Gastroesophageal sphincter (tissue), 4 donors: ENCODE measurements at regions not wholly inside any gene's neighbourhood (a gene's known extent, or its start where the extent isn't known, plus 50 kb on each side); places are given as distances from the start of the nearest gene placed in this dataset.

Source experiments
- ATAC-seq: fragments of 150-250 bp; one replicate; pipeline ENCODE4 v1.9.1; 2016; ENCODE audit warnings: mild to moderate bottlenecking, moderate library complexity
- H3K27ac ChIP-seq, 4 donors: fragments of 200-600 bp; sonication (generic) in 3 of 4; 1 replicate in 3 of 4; 2 replicates in 1 of 4; pipeline ENCODE4 v1.5.1; 2016 to 2019
- H3K27me3 ChIP-seq: fragments of 200-600 bp; sonication (generic); one replicate; pipeline ENCODE4 v1.5.1; 2019
- H3K36me3 ChIP-seq, 2 donors: fragments of 200-600 bp; sonication (generic); one replicate each; pipeline ENCODE4 v1.5.1; 2019; ENCODE audit warnings: control low read depth in 1 of 2
- H3K4me1 ChIP-seq, 3 donors: fragments of 200-600 bp; sonication (generic); 1 replicate in 2 of 3; 2 replicates in 1 of 3; pipeline ENCODE4 v1.5.1; 2016 to 2019; ENCODE audit warnings: control low read depth in 2 of 3
- H3K4me3 ChIP-seq, 2 donors: fragments of 200-600 bp; sonication (generic); one replicate each; pipeline ENCODE4 v1.5.1; 2019; ENCODE audit warnings: mild to moderate bottlenecking in 1 of 2, moderate library complexity in 1 of 2
- H3K9me3 ChIP-seq, 3 donors: fragments of 200-600 bp; sonication (generic); one replicate each; pipeline ENCODE4 v1.5.1; 2017 to 2019; ENCODE audit warnings: control low read depth in 2 of 3
- CTCF ChIP-seq, 4 experiments: fragments of 200-600 bp in 2 of 4; fragments of 450-650 bp in 2 of 4; sonication (generic) in 1 of 4; IDR thresholded peaks; one replicate each; pipeline ENCODE4 v1.5.1; 2017 to 2019; ENCODE audit warnings: antibody characterized with exemption in 4 of 4, mild to moderate bottlenecking in 2 of 4, moderate library complexity in 2 of 4
- EP300 ChIP-seq: sonication (generic); formaldehyde crosslinking; IDR thresholded peaks from one replicate; pipeline ENCODE4 v1.6.1; 2017; ENCODE audit warnings: antibody characterized with exemption, mild to moderate bottlenecking
- POLR2A ChIP-seq, 2 donors: fragments of 450-650 bp; IDR thresholded peaks; one replicate each; pipeline ENCODE4 v1.6.1; 2017; ENCODE audit warnings: antibody characterized with exemption in 2 of 2, mild to moderate bottlenecking in 2 of 2, moderate library complexity in 1 of 2
- POLR2AphosphoS5 ChIP-seq: sonication (generic); formaldehyde crosslinking; IDR thresholded peaks from one replicate; pipeline ENCODE4 v1.6.1; 2017; ENCODE audit warnings: antibody characterized with exemption
- WGBS, 2 donors: methylation state at CpG; one replicate each; pipeline ENCODE4 v1.1.5; 2018; ENCODE audit warnings: low coverage in 1 of 2; 5-methylcytosine and 5-hydroxymethylcytosine counted together

GRCh38 chr10:129104266-129105045 is 362.6 kb upstream of the MGMT start:
- H3K27ac ChIP-seq, result no peak overlapping the region
- WGBS, 2 donors, result 82 to 96% methylated on average over 6 to 7 of the region's 9 CpGs

GRCh38 chr10:129105266-129105665 is 361.8 kb upstream of the MGMT start:
- Histone ChIP-seq H3K4me1 (no peaks in the 10 kb centered on the region), H3K27me3 (no peaks in the 10 kb centered on the region), H3K27ac (no peak overlapping the region), H3K4me3 (no peak overlapping the region), H3K9me3 (no peaks in the 10 kb centered on the region), H3K36me3 (no peaks in the 10 kb centered on the region)
- ATAC-seq, result no peak
- 29 to 45% methylated on average over 2 of the region's 2 CpGs for WGBS, 2 donors
- no peak for TF ChIP-seq POLR2AphosphoS5
- no peak for TF ChIP-seq EP300
- TF ChIP-seq POLR2A (IDR thresholded peaks at IDR 0.05), result no peak
- TF ChIP-seq CTCF (IDR thresholded peaks at IDR 0.05), result no peak

More at GRCh38 chr10:129104266-129105045, 362.6 kb upstream of the MGMT start:
- H3K36me3 ChIP-seq, result no peaks in the 10 kb centered on the region
- TF ChIP-seq CTCF (IDR thresholded peaks at IDR 0.05) (no peak), POLR2A (IDR thresholded peaks at IDR 0.05) (no peak), EP300 (no peak), POLR2AphosphoS5 (no peak)
- no peaks in the 10 kb centered on the region for H3K27me3 ChIP-seq
- no peak overlapping the region for H3K4me3 ChIP-seq
- H3K9me3 ChIP-seq, result no peaks in the 10 kb centered on the region
- no peaks in the 10 kb centered on the region for H3K4me1 ChIP-seq
- no peak for ATAC-seq

GRCh38 chr10:129106314-129106713 is 360.7 kb upstream of the MGMT start:
- Histone ChIP-seq H3K4me1 (no peaks in the 10 kb centered on the region), H3K27ac (no peak overlapping the region), H3K27me3 (no peaks in the 10 kb centered on the region), H3K36me3 (no peaks in the 10 kb centered on the region), H3K4me3 (no peak overlapping the region), H3K9me3 (no peaks in the 10 kb centered on the region)
- WGBS, 2 donors, result 44 to 78% methylated on average over 1 to 4 of the region's 4 CpGs
- TF ChIP-seq CTCF (IDR thresholded peaks at IDR 0.05), result no peak
- no peak for TF ChIP-seq POLR2AphosphoS5
- no peak for TF ChIP-seq POLR2A (IDR thresholded peaks at IDR 0.05)
- TF ChIP-seq EP300, result no peak
- ATAC-seq, result no peak

GRCh38 chr10:129107525-129107924 is 359.5 kb upstream of the MGMT start:
- TF ChIP-seq EP300 (no peak), POLR2A (IDR thresholded peaks at IDR 0.05) (no peak), CTCF (IDR thresholded peaks at IDR 0.05) (no peak)
- 56 to 95% methylated on average over 3 of the region's 3 CpGs for WGBS, 2 donors
- Histone ChIP-seq H3K27ac (no peak overlapping the region), H3K4me1 (no peaks in the 10 kb centered on the region), H3K36me3 (no peaks in the 10 kb centered on the region), H3K27me3 (no peaks in the 10 kb centered on the region), H3K4me3 (no peak overlapping the region), H3K9me3 (no peaks in the 10 kb centered on the region)
- no peak for ATAC-seq

- Histone ChIP-seq H3K4me1 (no peaks in the 10 kb centered on the region), H3K36me3 (no peaks in the 10 kb centered on the region), H3K9me3 (no peaks in the 10 kb centered on the region), H3K27me3 (no peaks in the 10 kb centered on the region), H3K27ac (no peak overlapping the region), H3K4me3 (no peak overlapping the region)
- 73 to 90% methylated on average over 2 to 4 of the region's 6 CpGs for WGBS, 2 donors
- no peak for ATAC-seq
- TF ChIP-seq POLR2A (IDR thresholded peaks at IDR 0.05) (no peak), CTCF (IDR thresholded peaks at IDR 0.05) (no peak), EP300 (no peak), POLR2AphosphoS5 (no peak)
These were observed 358.7 kb upstream of the MGMT start for GRCh38 chr10:129108378-129108777.
